GM18517 (cell line): ENCODE measurements at regions not wholly inside any gene's neighbourhood (a gene's known extent, or its start where the extent isn't known, plus 50 kb on each side); places are given as distances from the start of the nearest gene placed in this dataset.
A peak's percentile ranks its signal among the peaks of the same experiment; 100 is the strongest.
"Not testable (repeated sequence)": the region's sequence is repeated elsewhere in the genome, so short reads cannot be mapped to it uniquely, and the experiment has no call there.

ENCODE experiments used
- ATAC-seq: cut with Tn5 transposase; IDR thresholded peaks from one replicate; pipeline ENCODE4 v1.9.1; 2021; ENCODE audit warnings: mild to moderate bottlenecking, moderate library complexity; ENCODE audit not compliant: unreplicated experiment

- ATAC-seq, result peak; percentile 73
These were observed 201.0 kb upstream of the STK26 start for GRCh38 chrX:131821945-131822622.

DNA sequence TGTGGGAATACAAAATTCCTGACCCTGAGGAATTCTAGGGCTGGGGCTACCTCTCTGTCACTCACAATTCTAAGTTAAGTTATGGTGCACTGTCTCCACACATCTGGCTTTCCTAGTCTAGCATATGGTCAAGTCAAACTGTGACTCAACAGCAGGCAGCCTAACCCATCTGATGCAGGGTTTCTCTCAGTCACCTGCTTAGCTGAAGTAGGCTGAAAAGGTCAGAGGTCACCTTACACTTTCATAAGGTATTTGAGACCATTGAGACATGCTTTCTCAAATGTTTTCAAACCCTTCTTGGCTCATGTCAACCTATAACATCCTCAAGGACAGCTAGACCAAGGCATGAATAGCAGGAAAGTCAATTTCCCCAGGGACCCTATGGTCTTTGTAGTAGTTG is 196.5 kb upstream of the STK26 start:
- ATAC-seq, result no peak

GRCh38 chrX:131827935-131828334 is 195.2 kb upstream of the STK26 start:
- ATAC-seq, result peak; percentile 43

GRCh38 chrX:131828482-131828881 is 194.6 kb upstream of the STK26 start:
- no peak for ATAC-seq

- no peak for ATAC-seq
These were observed 192.5 kb upstream of the STK26 start for GRCh38 chrX:131830400-131831184.

DNA sequence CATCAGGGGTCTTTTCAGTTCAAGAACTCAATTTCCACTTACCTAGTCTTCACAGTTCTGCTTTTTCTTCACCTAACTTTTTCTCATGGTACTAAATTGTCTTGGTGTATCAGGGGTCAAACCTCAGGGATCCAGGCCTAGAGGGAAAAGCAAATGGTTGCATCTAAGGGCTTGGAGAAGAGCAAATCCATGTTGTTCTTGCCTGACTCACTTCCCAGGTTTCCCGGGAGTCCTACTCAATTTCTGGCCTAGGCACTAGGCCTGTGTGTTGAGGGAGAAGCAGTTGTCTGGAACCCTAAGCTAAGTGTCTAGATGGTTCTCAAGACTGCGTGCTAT is 191.9 kb upstream of the STK26 start:
- no peak for ATAC-seq

DNA sequence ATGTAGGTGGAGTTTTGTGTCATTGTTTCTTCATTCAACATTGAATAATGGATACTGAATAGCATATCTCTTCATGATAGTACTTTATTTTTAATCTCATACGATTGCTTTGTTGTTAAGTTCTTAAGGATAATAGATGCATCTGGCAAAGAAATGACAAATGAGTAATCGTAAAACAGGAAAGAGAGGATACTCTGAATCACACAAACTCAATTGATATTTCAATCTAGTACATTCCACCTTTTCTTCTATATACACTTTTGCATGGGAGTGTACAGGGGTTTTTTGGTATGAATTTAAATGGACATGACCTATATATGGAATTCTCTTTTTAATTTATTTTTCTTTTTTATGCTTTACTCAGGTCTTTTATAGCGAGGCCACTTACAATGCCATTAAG is 186.9 kb upstream of the STK26 start:
- no peak for ATAC-seq

GRCh38 chrX:131837325-131837724 is 185.8 kb upstream of the STK26 start:
- no peak for ATAC-seq

DNA sequence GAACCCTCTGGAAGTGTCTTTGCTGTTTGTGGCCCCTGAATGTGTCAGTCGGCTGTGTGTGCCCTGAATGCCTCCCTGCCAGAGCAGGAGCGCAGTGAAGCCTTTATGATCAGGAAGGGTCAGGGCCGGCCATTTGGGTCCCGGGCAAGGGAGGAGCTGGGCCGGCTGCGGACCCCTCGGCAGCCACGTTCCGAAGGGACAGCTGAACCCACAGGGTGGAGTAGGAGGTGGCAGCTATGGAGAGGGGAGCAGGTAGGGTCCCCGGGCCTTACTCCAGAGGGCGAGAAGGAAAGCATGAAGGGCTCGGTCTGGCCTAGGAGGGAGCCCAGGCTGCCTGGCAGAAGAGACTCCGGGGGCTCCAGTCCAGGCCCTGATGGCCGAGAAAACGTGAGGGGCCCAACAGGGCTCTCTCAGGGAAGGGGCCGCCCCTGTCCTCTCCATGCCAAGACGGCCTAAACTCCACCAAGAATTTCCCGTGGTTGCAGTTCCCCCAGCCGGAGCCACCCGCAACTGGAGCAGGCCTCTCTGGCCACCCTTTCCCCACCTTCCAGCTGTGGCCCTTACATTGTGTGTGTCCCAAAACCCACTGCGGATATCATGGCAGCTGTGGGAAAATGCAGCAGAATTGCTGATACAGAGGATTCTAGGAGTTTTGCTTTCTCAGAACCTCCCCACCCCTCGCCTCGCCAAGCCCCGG is 182.2 kb upstream of the STK26 start:
- ATAC-seq, result peak; percentile 22

DNA sequence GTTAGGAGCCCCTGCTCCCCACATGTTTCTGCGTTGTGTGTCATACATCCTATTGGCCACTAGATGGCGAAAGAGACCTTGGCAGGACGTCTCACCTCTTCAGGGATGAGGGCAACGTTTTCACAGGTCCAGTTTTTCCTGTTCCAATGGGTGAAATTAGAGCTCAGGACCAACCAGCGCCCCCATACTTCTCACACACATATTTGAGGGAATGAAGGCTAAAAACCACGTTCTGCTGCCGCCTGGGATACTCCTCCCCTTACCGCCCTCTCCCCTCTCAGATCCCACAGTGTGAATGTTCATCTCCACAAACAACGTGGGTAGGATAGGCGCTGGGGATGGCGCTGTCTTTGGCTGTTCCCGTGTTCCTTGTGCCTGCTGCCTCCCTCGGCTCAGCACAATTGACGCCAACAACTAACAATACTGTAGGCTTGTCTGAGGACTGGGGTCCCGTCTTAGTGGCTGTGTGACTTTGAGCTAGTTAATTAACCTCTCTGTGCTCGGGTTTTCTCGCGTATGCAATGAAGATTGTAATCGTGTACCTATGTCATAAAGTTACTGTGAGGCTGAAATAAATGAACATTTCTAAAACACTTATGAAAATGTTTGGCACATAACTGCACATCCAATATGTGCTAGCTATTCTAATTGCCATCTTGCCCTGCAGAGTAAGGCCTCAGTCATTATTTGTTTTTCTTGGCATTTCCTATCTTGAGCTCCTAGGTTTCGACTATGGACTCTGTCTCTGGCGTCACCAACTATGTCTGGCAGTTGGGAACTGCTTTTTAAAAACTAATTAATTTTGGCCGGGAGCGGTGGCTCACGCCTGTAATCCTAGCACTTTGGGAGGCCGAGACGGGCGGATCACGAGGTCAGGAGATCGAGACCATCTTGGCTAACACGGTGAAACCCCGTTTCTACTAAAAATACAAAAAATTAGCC is 181.3 kb upstream of the STK26 start:
- ATAC-seq, result peak; percentile 87

DNA sequence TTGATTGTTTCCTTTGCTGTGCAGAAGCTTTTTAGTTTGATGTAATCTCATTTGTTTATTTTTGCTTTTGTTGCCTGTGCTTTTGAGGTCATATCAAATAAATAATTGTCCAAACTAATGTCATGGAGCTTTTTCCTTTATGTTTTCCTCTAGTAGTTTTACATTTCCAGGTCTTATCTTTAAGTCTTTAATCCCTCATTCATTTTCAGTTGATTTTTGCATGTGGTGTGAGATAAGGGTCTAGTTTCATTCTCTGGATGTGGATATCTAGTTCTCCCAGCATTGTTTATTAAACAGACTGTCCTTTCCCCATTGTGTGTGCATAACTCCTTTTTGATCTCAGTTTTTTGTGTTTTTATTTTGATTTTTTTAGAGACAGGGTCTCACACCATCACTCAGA is 179.1 kb upstream of the STK26 start:
- no peak for ATAC-seq

- ATAC-seq, result no peak
These were observed 177.9 kb upstream of the STK26 start for GRCh38 chrX:131845201-131845600.

DNA sequence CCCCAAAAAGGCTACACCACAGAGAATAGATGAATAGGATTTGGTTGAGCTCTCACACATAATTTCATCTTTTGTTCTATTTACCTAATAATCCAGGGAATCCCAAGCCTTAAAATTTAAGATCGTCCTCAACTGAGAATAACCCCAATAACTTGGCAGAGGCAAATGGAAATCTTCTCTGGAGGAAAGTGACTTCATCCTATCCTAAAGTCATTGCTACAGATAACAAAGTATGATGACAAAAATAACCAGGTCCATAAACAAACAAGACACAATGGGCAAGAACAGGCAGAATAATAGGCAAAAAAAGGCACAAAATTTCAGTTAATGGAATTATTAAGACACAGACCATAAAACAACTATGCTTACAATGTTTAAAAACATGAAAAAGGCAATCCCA is 177.3 kb upstream of the STK26 start:
- no peak for ATAC-seq

DNA sequence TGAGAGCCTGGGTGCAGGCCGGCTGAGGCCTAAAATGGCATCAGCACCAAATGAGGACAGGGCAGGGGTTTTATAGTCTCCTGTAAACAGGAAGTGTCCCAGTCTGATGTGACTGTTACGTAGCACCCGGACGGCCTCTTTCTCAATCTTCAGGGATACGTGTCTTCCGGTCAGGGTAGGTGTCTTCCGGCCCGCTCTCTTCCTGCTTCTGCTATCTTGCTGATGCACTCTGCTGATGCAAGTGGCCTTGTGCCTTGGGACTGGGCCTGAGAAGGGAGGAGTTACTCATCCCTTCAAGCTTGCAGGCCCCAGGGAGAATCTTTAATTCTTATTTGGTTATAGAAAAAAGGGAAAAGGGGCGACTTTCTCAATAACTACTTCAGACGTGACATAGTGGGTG is 172.1 kb upstream of the STK26 start:
- not testable (repeated sequence) for ATAC-seq

GRCh38 chrX:131853440-131853839 is 169.7 kb upstream of the STK26 start:
- ATAC-seq, result no peak

DNA sequence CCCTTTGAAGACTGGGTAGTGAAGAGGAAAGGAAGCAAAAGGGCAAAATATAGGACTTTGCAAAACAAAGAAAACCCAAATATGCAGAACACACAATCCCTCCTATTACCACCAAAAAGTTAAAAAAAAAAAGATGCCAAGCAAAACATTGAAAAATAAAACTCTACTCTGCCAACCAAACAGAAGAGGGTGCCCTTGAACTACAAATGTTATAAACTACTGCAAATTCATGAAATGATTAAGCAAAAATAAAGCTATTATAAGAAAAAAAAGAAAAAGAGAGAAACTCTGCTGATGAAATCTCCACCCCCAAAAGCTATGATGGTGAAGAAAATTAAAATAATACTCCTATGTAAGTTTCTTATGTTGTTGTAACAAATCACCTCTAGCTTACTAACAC is 168.5 kb upstream of the STK26 start:
- no peak for ATAC-seq

- no peak for ATAC-seq
These were observed 161.9 kb upstream of the STK26 start for GRCh38 chrX:131861088-131861787.

DNA sequence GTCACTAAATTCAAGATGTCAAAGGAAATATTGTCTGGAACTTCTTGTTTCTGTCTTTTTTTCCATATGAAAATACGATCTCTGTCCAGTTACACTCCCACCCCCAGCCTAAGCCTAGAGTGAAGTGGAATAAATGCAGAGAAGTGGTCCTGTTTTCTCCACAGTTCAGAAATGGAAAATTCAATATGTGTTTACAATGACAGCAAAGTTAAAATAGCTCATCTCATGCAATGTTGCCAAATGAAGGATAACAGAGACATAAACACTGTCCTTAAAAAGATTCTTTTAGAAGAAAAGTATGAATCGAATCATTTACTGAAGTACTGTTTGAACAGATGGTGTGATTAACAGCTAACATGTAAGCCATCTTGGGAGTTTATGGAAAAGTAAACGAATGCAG is 160.8 kb upstream of the STK26 start:
- no peak for ATAC-seq

DNA sequence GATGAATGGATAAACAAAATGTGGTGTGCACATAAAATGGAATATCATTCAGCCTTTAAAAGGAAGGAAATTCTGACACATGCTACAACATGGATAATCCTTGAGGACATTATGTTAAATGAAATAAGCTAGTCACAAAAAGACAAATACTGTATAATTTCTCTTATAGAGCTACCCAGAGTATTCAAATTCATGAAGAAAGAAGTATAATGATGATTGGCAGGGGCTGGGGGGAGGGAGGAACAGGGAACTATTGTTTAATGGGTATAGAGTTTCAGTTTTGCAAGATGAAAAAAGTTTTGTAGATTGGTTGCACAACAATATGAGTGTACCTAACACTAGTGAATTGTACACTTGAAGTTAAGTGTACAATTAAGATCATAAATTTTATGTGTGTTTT is 153.9 kb upstream of the STK26 start:
- ATAC-seq, result no peak

DNA sequence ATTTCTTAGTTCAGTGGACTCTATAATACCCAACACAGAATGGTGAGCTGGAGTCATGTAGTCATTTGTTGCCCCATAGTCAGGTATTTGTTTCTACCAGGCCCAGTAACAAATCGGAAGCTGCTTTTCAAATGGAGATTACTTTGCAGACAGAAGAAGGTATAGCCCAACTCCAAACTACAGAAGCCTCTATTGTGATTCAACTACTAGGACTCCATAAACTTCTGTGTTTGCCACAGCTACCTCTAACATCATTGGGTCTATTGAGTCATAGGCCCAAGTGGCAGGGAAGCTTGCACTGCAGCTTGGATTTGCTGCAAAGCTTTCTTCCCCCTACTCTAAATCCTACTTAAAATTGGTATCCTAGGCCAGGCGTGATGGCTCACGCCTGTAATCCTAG is 148.8 kb upstream of the STK26 start:
- ATAC-seq, result no peak
